Umbilical cord (tissue), 1 donor: ENCODE measurements at regions not wholly inside any gene's neighbourhood (a gene's known extent, or its start where the extent isn't known, plus 50 kb on each side); places are given as distances from the start of the nearest gene placed in this dataset.

Source experiments
- DNase-seq: peaks from one replicate; pipeline ENCODE4 v3.0.0-alpha.2; 2015; ENCODE audit warnings: low spot score

DNA sequence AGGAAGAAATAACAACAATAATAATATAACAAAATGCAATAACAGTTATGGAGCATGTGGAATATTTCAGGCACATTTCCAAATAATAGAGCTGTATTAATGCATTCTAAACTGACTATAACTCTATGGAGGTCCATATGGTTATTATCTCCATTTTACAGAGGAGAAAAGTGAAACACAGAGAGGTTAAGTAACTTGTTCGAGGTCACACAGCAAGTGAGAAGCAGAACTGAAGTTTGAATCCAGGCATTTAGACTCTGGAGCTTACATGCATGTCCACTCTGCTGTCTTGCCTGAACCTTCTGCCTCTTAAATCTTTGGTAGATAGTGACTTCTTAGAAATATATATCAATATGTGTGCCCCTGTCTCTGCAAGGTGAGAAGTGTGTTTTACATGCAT lies 350.8 kb downstream of the GADD45G start:
- no peak for DNase-seq

DNA sequence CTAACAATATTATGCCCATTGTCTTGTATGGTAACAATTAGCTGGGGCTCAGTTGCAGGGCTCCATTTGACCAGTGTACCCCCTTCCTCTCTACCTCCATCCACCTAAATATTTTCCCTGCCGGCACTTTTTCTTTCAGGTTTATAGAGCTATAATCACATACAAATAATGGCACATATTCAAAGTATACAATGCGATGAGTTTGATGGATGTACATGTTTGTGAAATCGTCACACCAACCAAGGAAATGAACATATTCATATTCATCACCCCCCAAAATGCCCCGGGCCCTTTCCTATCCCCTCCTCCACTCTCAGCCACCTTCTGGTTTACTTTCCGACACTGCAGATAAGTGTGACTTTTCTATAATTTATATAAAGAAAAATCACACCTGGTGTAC lies 351.5 kb downstream of the GADD45G start:
- no peak for DNase-seq

DNA sequence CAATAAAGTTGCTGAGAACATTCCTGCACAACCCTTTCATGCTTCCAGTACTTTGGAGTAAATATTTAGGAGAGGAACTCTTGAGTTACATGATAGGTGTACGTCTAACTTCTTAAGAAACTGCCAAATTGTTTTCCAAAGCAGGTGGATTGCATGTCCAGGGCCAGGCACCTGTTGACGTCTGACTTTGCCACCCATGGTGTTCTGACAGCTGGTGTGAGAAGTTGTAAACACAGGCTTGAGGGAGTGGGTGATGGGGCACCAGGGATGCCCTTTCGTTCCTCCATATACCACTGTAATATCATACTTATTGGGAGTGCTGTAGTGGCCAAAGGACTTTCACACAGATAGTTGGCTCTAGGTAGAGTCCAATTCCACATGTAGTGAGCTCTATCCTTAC lies 352.1 kb downstream of the GADD45G start:
- no peak for DNase-seq

DNA sequence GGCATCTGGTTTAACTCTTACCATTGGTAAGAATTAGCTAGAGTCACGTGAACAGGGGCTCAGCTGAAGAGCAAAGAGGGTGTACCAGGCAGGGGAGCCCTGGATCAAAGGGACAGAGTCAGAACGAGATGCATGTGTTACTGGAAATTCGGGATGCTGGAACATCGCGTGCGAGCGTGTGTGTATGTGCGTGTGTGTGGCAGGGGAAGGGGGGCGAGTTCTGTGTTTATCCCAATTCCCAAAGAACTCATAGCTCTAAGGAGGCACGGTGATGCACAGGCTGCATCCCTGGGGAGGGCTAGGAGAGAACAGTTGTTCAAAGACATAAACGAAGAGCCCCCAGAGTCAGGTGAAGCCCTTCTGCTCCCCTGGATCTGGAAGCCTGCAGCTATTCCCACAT lies 353.3 kb downstream of the GADD45G start:
- DNase-seq = no peak

DNA sequence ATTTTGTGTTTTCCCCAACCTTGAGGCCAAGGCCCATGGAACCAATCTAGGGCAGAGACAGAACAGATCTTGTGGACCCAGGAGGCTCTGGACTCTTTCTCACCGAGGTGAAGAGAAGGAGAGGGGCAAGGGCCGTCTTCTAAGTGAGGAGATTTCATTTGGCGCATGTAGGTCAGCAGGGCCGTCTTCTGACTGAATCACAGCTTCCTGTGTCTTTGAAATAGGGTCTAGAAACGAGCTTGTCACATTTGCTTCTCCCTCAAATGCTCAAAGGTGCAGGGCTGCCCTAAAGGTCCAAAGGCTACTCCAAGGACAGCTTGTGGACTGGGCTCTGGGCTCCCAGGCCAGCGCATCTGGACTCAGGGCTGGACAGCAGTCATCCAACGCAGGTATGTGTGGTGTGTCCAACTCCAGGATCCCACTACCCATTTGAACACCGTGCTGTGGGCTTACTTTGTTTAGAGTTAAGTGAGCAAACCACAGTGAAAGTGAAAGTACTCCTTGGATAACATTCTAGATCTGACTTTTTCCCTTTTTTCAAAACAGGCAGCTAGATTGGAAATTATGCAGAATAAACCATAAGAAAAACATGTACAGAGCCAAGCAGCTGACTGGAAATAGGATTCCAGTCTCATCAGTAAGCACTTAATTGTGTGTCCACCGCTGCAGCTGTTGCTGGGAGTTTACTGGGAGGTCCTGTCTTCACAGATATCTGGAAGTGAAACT lies 357.0 kb downstream of the GADD45G start:
- peak; percentile 31 for DNase-seq

DNA sequence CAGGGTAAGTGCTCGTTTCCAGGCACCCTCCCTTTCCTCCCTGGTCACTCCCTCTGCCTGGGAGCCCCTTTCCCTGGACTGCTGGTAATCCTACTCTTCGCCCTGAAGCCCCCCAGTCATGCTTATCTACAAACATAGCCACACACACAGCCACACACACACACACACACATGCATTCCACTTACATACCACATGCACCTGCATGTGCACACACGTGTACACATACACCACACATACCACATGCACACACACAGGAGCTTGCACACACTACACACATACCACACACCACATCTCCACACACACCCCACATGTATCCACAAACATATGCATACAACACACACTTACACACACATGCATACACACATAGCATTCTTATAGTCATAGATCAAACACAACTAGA lies 358.5 kb downstream of the GADD45G start:
- DNase-seq = no peak

DNA sequence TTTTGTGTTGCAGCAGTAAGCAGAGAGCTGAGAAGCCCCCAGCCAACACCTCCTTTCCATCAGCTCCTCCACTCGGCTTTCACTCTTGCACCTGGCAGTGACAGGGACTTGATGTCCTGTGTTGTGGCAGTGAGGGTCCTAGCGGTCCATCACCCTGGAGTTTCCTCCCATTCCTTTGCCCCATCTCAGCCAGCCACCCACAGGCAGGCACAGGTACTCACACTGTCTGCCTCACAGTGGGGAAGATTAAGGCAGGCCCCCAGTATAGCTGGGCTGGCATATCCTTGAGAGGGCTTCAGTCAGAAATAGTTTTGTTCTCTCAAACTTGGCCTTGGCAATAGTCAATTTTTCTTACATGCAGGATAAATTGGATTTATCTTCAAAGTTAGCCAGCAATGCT lies 362.7 kb downstream of the GADD45G start:
- DNase-seq = no peak

DNA sequence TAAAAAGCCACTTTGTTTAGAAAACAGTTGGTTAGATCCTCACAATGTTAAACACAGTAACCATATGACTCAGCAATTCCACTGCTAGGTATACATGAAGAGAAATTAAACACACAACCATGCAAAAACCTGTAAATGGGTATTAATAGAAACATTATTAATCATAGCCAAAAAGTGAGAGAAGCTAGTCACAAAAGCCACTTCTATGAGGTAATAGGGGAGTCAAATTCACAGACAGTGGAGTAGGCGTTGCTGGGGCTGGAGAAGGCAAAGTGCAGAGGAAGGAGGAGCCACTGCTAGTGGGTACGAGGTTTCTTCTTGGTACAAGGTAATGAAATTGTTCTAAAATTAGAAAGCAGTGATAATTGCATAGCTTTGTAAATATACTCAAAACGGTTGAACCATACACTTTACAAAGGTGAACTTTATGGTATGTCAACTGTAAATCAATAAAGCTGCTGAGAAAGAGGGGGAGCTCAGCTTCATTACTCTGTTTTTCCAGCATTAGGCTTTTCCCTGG lies 364.4 kb downstream of the GADD45G start:
- DNase-seq = no peak

DNA sequence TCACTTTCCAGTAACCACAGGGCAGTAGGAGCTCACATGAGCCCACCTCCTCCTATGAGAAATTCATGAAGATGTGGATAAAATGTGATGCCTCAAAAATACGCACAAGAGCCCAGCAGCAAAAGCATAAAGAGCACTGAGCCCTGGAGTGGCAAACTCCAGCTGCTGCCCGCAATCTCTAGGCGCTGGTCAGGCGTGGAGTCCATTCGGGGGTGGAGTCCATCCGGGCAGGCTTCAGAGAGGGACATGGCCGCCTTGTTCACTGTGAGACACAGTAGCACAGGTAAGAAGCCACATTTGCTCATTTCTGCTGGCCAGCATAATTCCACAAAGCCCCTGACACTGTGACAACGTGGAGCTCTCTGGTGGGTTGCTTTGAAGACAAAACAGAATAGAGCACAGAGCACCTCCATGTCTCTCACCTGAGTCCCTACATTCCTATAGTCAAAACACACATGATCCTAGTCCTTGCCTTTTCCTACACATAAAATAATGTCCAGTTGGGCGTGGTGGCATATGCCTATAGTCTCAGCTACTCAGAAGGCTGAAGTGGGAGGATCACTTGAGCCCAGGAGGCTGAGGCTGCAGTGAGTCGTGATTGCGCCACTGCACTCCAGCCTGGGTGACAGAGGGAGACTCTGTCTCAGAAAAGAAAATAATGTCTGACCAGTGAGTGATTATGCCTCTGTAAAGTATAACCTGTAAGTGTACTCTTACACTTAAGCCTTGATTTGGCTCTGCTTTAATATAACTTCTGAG lies 365.2 kb downstream of the GADD45G start:
- DNase-seq = no peak

DNA sequence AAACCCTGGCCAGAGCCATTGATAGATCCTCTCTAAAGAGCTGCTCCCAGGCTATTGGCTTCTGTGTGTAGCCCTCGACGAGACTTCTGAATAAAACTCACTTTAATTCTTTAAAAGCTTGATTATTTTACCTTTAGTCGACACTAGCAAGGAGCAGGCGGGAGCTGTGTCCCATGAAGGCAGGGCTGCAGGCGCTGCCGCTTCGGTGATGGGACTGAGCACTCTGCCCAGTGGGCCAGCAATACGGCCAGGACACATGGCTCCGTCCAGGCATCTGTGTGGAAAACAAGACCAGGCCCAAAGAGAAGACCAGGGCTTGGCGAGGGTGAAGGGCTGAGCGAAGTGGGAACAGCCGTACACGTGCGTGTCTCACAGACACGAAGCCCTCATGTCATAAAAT lies 365.9 kb downstream of the GADD45G start:
- no peak for DNase-seq

DNA sequence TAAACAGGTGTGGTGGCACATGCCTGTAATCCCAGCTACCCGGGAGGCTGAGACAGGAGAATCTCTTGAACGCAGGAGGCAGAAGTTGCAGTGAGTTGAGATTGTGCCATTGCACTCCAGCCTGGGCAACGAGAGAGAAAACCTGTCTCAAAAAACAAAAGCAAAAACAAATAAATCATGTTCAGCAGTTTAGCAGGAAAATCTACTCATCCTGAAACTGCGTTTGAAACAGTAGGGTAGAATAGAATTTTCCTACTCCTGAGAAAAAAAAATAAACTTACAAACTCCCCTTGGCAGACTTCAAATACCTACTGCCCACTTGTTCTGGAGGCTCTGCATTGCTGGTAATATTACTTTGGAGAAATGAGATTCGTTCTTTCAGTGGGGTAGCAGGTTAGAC lies 367.7 kb downstream of the GADD45G start:
- no peak for DNase-seq

DNA sequence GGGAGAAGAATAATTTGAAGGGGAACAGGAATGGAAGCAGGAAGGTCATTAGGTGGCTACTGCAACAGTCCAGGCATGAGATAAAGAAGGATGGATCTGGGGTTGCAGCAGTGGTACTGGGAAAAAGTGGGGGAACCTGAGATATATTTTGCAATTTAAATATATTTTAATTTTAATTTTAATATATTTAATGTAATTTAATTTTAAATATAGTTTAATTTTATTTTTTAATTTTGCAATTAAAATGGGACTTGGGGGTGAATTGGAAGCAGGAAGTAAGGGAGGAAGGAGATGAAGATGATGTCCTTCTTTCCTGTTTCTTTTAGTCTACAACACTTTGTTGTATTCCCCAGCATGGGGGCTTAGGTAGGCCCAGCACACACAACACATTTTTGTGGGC lies 369.8 kb downstream of the GADD45G start:
- DNase-seq = no peak

DNA sequence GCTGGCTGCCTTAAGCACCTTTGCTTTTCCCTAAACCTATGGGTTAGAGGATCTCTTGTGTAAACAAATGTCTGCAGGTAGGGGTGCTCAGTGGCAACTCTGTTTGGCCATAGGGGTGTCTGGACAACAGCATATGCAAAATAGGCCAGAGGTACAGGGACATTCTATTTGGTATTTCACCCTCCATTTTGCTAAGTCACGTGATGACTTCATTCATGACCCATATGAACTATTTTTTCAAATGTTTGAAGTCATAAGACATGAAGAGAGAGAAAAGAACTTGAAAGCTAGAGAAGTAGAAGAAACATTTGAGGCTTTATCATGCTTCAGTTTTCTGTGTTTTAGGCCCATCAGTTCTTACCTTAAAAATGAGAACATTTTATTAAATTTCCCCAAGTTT lies 370.2 kb downstream of the GADD45G start:
- DNase-seq = no peak

DNA sequence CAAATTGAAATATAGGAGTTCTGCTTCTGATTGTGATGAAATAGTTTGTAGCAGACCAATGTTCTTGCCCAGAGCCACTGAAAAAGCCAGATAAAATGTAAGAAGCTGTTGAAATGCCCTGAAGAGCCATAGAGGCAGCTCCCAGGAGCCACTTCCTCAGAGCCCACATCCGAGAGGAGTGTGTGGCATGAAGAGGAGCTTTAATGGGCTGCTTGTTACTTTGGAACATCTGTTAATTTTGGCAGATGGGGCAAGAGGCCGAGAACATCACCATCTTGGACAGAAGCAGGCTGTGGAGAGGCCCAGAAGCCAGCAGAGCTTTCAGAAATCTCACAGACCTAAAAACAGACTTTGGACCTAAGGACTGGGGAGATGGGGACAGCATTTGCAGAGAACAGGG lies 370.8 kb downstream of the GADD45G start:
- no peak for DNase-seq

DNA sequence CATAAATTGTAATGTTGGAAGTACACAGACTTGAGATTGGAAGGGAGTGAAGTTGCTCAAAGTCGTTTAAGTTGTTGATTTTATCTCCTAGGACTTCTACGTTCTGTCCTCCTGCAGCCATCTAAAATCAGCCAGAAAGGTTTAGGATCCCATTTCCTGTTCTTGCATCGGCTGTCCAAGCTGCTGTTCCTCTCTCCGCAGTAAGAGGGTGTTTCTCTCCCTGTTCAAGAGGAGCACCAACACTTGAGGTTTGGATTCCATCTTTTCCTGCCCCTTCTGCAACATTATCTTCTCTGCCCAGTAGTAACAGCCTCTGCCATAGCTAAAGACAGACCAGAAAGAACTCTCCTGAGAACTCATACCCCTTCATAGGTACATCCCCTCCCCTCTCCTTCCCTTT lies 373.4 kb downstream of the GADD45G start:
- DNase-seq = no peak

DNA sequence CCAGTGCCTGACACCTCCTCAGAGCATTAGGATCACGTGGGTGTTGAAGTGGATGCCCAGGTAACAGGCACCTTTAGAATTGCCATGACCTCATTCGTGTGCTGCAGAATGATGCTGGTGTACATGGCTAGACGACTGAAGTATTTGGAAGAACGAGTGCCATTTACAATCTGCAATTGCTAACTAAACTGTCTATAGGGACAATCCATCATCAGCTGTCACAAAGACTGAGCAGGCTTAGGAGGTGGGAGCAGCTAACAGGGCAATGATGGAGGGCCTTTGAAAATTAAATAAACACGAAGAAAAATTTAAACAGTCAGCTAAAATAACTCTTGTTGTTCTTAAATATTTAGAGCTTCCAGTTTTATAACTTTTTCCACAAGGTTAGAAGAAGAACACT lies 375.8 kb downstream of the GADD45G start:
- no peak for DNase-seq

DNA sequence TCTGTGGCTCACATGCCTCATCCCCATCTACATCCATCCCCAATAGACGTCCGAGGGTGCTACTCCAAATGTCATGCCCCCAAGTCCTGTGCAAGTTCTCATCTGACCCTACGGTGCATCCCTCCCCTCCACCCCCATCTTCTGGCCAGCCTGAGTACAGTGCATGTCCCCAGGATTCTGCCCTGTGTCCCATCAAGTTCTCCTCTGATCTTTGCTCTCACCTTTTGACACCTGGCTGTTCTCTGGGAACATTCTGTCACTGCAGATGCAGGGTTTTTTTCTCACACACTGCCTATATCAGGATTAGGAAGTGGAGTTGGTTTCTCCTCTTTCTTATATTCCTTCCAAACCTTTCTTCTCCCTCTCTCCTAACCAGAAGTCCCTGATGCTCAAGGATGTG lies 377.2 kb downstream of the GADD45G start:
- DNase-seq = no peak

DNA sequence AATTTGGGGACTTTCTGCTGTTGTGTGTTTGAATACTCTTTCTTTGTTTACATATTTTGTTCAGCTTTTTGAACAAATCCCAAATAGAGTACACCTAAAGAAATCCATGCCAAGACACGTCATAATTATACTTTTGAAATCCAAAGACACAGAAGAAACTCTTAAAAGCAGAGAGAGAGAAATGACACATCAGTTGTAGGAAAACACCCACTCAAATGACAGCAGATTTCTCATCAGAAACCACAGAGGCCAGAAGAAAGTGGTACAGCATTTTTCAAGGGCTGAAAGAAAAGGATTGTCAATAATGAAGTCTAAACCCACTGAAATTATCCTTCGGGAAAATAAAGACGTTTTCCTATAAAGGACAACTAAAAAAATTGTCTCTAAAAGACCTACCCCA lies 378.6 kb downstream of the GADD45G start:
- DNase-seq = no peak

DNA sequence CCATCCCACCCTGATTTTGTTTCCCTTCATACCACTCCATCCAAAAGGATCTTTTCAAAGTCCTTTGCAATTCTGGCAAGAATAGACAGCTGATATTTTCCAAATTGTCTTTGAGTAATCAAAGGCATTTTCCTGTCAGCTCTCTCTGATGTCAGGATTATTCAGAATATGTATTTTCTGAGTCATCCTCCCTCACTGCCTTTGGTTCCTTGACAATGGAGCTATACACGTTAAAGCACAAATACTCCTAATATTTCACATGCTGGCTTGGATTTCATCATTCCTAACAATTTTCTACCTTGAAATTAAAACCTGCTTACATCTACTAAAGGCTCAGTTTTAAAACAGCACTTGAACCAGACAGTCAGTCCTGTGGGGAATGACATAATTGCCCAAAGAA lies 379.4 kb downstream of the GADD45G start:
- peak; percentile 43 for DNase-seq

DNA sequence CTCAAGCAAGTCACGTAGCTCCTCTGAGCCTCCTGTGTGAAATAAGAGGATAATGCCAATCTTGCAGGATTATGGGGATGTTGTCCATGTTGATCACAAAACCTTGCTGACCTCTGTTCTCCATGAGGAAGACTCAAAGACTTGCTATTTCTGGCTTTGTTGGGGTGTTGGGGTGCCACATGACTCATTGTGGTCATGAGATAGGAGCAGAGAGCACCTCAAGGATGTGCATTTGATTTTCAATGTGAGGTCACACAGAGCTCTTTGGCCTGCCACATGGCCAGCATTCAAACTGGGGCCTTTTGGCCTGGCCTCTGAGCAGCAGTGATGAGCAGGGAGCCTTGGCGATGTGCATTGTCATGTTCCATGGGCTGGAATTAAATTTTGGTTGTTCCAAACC lies 380.3 kb downstream of the GADD45G start:
- DNase-seq = no peak

DNA sequence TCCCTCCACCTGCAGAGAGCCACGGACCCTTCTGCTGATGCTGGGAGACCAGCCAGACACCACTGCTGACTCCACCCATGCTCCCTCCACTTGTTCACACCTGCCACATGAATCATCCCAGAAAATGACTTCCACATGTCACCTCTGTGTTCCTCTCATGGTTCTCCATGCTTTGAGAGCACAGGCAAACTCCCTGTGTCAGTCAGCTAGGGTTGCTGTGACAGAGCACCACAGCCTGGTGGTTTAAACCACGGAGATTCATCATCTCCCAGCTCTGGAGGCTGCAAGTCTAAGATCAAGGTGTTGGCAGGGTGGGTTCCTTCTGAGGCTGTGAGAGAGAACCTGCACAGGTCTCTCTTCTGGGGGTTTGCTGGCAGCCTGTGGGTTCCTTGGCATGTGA lies 381.4 kb downstream of the GADD45G start:
- DNase-seq = no peak

DNA sequence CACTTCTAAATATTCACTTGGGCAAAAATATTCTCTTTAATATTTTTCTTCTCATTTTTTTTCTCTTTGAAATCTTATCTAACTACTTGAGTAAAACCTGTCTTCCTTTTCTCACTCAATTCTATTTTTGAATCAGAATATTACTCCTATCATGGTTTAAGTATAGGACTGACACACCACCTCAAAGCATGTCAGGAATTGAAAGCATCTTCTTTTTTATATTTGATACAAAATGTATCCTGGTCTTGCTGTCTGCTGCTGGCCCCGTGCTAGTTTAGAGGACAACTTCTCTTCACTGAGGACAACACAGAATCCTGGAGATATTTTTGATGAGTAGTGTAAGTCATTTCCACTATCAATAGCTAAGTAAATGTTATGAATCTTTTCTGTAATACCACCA lies 383.6 kb downstream of the GADD45G start:
- DNase-seq = no peak

DNA sequence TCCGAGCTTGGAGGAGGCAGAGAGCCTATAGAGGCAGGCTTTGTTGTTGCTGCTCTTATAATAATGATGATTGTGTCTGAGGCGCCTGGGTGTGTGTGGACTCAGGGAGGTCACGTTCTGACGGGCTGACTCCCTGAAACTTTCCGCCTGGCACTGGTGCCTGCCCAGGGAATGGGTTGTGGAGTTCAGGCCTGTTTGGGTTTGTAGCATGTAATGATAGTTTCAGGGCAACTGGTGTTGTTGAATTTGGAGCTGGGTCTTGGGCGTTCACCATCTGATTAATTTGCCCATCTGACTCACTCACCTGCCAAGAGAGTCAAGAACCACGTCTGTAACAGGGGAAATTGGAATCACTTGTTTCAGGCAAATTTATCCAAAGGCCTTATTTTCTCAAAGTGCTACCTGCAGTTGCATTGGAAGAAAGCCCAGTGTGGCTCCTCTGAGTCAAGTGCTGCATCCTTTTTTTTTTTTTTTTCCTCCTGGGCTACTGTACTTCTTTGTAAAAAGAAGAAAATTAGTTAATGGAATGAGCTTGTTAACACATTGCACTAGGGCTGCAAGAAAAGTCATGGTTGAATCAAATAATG lies 386.5 kb downstream of the GADD45G start:
- DNase-seq = no peak
